Hypothalamus (tissue), 51 donors: ENCODE measurements at regions not wholly inside any gene's neighbourhood (a gene's known extent, or its start where the extent isn't known, plus 50 kb on each side); places are given as distances from the start of the nearest gene placed in this dataset.

Source experiments
- DNase-seq, 51 donors: peaks; one replicate each; lab custom pipeline; 2025; lab: John Stamatoyannopoulos, UW

DNA sequence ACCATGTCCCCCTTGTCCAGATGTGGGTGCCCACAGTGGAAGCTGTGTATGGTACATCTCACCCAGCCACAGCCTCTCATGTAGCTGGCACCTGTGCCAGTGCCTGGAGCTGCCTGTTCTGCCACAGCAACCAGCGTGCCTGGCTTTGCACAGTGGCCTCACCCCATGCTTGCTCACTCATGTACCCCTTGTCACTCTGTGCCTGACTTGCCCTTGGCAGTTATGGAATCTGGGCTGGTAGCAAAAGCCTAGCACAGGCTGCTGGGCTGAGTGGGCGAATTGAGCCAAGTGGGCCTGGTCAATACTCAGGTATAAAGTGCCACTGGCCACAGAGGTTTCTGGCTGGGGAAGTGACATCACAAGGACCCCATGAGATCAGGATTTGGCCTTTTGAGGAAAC, 264.2 kb downstream of the INSC start:
- no peak for DNase-seq

DNA sequence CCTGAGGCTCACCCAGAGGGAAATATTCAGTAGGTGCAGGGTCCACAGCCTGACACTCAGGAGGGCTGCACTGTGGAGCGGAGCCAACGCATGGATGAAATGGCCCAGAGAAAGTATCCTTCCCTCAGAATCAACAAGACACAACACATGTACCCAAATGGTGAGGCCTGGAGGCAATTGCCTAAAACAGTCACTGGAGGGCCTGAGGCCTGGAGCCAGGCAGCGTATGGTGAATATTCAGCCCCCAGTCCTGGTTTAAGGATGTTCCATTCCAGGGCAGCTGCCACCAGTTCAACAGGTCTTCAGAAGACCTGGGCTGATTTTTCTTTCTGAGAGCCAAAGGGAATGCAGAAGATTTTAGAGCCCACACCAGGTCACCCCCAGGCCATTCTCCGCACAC, 264.8 kb downstream of the INSC start:
- no peak for DNase-seq

GRCh38 chr11:15390857-15391256, 276.1 kb downstream of the INSC start:
- DNase-seq = no peak

DNA sequence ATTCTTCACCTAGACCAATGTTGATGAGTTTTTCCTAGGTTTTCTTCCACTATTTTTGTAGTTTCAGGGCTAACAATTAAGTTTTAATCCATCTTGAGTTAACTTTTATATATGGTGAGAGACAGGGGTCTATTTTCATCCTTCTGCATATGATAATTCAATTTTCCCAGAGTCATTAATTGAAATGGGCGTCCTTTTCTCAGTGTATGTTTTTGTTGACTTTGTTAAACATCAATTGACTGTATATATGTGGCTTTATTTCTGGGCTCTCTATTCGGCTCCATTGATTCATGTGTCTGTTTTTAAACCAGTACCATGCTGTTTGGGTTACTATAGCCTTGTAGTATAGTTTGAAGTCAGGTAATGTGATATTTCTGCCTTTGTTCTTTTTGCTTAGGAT, 282.1 kb downstream of the INSC start:
- DNase-seq = no peak

GRCh38 chr11:15406851-15407351, 292.2 kb downstream of the INSC start:
- no peak for DNase-seq

DNA sequence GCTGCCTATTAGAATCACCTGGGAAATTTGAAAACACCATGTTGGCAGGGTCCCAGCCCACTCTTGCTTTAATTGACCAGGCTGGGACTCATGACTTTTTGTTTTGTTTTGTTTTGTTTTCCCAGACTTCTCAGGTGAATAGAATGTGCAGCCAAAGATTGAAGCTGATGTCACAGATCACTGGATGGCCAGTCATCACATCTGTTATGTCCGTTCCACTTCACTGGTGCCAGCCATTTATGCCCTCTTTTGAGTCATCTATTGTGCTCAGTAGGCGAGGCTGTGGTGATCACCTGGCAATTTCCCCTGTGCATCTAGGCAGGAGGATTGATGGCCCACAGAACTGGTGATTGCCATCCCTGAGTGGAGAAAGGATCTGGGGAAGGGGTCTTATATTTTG, 297.3 kb downstream of the INSC start:
- no peak for DNase-seq

- DNase-seq = no peak
These were observed 304.2 kb downstream of the INSC start for GRCh38 chr11:15418921-15419320.

GRCh38 chr11:15419696-15420095, 305.0 kb downstream of the INSC start:
- no peak for DNase-seq

DNA sequence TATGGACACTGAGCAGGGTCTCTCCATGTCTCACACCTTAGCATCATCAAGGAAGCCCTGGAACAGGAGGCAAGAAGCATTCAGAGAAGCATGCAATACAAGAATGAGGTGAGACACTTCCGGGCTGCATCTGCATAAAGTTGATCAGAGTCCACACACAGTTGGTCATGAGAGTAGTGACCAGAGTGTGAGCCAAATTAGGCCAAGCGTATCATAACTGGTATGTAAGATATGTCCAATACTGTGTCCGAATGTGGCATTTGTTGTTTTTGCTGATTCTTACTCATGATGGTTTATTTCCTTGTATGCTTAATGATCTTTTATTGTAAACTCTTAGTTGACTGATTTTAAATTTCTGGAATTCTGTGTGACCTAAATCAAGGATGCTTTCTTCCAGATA, 315.7 kb downstream of the INSC start:
- no peak for DNase-seq

DNA sequence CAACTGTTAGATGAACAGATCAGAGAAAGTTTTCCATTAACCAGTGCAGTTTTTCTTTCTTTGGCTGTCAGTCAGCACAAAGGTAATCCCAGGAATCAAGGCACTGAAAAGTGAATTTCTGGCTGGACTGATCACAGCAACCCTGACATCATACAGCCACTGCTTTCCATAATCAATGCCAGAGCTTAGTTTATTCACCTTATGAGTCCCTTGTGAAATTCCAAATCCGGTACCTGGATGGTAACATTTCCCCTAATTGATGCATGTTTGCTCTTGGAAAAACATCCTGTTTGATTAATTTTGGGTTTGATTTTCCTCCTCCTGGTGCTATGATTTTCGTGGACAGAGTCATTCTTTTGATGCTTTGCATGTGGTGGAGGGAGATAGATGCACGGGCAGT, 319.8 kb downstream of the INSC start:
- DNase-seq = no peak

DNA sequence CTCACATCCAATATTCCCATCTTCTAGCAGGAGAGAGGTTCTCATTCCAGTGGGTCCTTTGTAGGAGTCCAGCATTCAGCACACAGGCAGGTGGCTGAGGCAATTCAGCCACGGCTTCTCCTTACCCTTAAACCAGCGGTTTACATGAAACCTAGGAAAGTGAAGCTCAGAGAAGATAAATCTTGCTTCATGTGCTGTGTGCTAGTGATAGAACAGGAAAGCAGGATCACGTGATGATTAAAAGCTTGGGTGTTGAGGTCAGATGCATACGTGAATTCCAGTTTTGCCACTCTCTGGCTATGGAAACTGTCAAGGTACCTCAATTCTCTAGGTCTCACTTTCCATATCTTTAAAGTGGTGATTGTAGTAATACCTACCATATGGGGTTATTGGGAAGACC, 331.6 kb downstream of the INSC start:
- no peak for DNase-seq

GRCh38 chr11:15446929-15447328, 332.2 kb downstream of the INSC start:
- DNase-seq = no peak

- no peak for DNase-seq
These were observed 337.0 kb downstream of the INSC start for GRCh38 chr11:15451713-15452112.

- no peak for DNase-seq
These were observed 338.6 kb downstream of the INSC start for GRCh38 chr11:15453211-15453765.

GRCh38 chr11:15468466-15468865, 353.7 kb downstream of the INSC start:
- no peak for DNase-seq

DNA sequence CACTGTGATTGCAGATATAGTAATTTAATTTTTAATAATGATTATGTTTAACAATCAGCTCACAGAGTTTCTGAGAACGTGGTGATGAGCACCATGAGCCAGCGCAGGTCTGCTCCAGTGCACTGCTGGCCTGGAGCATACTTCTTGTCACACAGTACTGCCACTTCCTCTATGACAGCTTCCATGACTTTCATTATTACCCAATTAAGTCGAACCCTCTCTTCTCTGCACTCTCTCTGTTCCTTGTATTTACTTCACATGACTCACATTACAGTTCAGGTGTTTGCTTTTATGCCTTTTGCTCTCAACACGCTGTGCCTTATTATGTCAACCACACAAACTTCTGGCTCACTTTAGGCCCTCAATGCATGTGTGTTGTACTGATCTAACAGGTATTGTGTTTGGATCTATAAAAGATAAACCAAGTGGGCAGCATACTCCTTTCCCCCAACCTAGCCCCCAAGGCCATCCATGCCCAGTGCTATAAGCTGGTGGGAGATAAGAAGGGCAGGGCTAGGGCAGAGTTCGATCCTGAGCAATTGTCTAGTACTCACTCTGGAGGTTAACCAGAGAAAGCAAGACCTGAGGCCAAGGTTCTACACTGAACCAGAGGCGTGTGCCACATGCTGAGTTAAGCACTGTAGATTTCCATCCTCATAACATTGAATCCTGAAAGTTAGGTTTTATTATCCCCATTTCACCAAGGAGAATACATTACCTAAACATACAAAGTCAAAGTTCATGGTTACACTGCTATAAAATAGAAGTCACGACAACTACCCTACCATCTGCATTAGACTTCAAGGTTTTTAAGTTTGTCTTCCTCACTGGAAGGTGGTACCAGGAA, 356.5 kb downstream of the INSC start:
- no peak for DNase-seq

- no peak for DNase-seq
These were observed 357.4 kb downstream of the INSC start for GRCh38 chr11:15471895-15472799.

DNA sequence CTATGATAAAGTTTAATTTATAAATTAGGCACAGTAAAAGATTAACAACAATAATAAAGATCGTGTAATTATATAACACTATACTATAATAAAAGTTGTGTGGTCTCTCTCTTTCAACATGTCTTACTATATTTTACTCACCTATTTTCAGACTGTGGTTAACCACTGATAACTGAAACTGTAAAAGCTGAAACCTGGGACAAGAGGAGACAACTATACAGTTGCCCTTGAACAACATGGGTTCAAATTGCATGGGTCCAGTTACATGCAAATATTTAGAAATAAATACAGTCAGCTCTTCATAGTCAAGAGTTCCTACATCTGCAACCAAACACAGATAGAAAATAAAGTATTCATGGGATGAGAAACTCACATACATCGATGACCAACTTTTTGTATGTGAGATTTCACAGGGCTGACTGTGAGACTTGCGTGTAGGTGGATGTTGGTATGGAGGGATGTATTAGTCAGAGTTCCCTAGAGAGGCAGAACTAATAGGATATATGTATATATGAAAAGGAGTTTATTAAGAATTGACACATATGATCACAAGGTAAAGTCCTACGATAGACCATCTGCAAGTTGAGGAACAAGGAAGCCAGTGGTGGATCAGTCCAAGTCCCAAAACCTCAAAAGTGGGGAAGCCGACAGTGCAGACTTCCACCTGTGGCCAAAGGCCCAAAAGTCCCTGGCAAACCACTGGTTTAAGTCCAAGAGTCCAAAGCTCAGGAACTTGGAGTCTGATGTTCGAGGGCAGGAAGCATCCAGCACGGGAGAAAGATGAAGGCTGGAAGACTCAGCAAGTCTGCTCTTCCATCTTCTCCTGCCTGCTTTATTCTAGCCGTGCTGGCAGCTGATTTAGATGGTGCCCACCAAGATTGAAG, 359.5 kb downstream of the INSC start:
- DNase-seq = no peak

DNA sequence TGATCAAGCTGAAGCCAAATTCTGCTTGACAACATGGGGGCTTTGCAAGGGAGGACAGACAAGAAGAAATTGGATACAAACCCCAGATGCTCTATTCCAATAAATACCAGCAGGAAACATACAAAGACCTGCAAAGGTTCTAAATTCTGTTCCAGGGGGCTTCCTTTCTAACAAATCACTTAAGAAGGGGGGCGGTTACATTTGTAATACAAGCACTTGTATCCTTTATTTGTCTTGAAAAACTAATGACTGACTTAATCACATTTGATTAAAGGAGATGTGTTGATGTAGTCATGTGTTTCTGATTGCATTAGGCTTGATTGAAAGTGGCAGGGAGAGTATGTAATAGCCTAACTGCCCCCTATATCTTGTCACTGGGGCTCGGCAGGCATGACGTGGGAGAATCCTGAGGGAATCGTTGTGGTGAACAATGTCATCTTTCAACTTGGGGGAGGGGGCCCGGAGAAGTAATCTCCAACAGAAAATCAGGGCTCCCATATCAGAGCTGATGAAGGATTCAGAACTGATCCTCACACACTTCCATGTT, 361.7 kb downstream of the INSC start:
- DNase-seq = no peak

DNA sequence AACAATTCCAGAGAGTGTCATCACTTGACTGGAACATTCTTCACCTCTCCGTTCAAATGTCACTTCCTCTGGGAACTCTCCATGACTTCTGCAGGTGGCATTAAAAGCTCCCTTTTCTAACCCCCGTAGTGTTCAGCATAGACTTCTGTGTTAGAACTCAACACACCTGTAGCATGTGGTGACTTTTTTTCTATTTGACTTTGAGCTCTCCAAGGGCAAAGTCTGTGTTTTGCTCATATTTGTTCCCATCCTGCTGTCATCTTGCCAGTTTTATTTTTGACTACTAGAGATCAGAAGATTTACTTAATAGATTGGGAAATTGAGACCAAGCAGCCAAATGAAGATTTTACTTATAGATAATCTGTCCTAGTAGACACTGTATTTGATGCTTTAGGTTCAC, 367.1 kb downstream of the INSC start:
- no peak for DNase-seq
